ENCODE measurements at regions not wholly inside any gene's neighbourhood (a gene's known extent, or its start where the extent isn't known, plus 50 kb on each side); places are given as distances from the start of the nearest gene placed in this dataset.
"Not testable (repeated sequence)": the region's sequence is repeated elsewhere in the genome, so short reads cannot be mapped to it uniquely, and the experiment has no call there.

DNA sequence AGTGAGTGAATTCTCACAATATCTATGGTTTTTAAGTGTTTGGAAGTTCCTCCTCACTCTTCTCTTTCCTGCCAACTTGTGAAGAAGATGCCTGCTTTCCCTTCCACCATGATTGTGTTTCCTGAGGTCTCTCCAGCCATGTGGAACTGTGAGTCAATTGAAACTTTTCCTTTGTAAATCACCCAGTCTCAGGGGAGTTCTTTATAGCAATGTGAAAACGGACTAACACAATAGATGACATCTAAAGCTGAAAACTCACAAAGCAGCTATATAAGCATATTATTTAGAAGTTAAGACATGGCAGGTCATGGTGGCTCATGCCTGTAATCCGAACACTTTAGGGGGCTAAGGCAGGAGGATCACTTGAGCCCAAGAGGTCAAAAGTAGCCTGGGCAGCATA is 130.2 kb downstream of the ARRDC3 start:
- Histone ChIP-seq H3K4me1 (ENCODE audit: control insufficient read depth, insufficient read depth, low read length, poor library complexity, severe bottlenecking) (no peaks in the 10 kb centered on the region), H3K27me3 (ENCODE audit: control insufficient read depth, insufficient read depth, low read length) (no peaks in the 10 kb centered on the region), H3K9me3 (ENCODE audit: control insufficient read depth in 2 of 2, low read length in 2 of 2) (no peaks in the 10 kb centered on the region), H3K4me3 (ENCODE audit: low read depth, low read length) (no peak overlapping the region), H3K36me3 (ENCODE audit: control insufficient read depth, insufficient read depth, low read length) (no peaks in the 10 kb centered on the region), H3K27ac (ENCODE audit: insufficient read depth, low read length, poor library complexity, severe bottlenecking) (no peak overlapping the region)
- Mint-ChIP-seq H3K27ac (no peak overlapping the region), H3K9me3 (peaks cover 0 to 4% (median 0%) of the 10 kb centered on the region in 7 donors), H3K36me3 (no peaks in the 10 kb centered on the region), H3K4me1 (peaks cover 0 to 2% (median 0%) of the 10 kb centered on the region in 4 donors), H3K27me3 (peaks cover 13% of the 10 kb centered on the region), H3K4me3 (no peak overlapping the region)
- ATAC-seq (ENCODE audit: low read depth in 2 of 2): no peak
- DNase-seq: no peak

DNA sequence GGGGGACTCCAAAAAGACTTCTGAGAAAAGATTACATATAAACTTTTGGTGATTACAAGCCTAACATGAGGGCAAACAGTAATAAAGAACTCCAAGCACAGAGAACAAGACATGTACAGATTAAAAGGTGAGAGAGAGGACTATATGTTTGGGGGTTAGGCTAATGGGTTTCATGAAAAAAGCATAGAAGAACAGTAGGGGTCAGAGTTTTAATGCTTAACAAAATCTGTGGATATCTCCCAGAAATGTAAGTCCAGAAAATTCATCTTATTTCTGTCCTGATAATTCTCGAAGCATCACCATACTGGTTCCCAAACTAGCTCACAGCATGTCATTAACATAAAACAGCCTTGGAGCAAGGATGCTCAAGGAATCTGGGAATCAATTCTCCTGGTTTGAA is 137.2 kb downstream of the ARRDC3 start:
- Mint-ChIP-seq H3K36me3 (peaks cover 6% of the 10 kb centered on the region), H3K4me1 (peaks cover 0 to 5% (median 0%) of the 10 kb centered on the region in 4 donors), H3K9me3 (peaks cover 0 to 16% (median 7%) of the 10 kb centered on the region in 7 donors), H3K27me3 (peaks cover 4% of the 10 kb centered on the region), H3K4me3 (no peak overlapping the region), H3K27ac (no peak overlapping the region)
- Histone ChIP-seq H3K27me3 (ENCODE audit: control insufficient read depth, insufficient read depth, low read length) (no peaks in the 10 kb centered on the region), H3K27ac (ENCODE audit: insufficient read depth, low read length, poor library complexity, severe bottlenecking) (no peak overlapping the region), H3K4me3 (ENCODE audit: low read depth, low read length) (no peak overlapping the region), H3K9me3 (ENCODE audit: control insufficient read depth in 2 of 2, low read length in 2 of 2) (peaks cover 6 to 16% of the 10 kb centered on the region in 2 experiments), H3K4me1 (ENCODE audit: control insufficient read depth, insufficient read depth, low read length, poor library complexity, severe bottlenecking) (no peaks in the 10 kb centered on the region), H3K36me3 (ENCODE audit: control insufficient read depth, insufficient read depth, low read length) (no peaks in the 10 kb centered on the region)
- ATAC-seq (ENCODE audit: low read depth in 2 of 2) (no peak), DNase-seq (no peak)

GRCh38 chr5:91245074-91245452 is 138.1 kb downstream of the ARRDC3 start:
- H3K36me3 Mint-ChIP-seq: peaks cover 6% of the 10 kb centered on the region
- no peaks in the 10 kb centered on the region for H3K27me3 ChIP-seq (ENCODE audit: control insufficient read depth, insufficient read depth, low read length)
- peaks cover 0 to 13% (median 6%) of the 10 kb centered on the region in 7 donors for H3K9me3 Mint-ChIP-seq
- H3K9me3 ChIP-seq (ENCODE audit: control insufficient read depth in 2 of 2, low read length in 2 of 2): peaks cover 6 to 16% of the 10 kb centered on the region in 2 experiments
- DNase-seq (no peak), ATAC-seq (ENCODE audit: low read depth in 2 of 2) (no peak)
- H3K27ac Mint-ChIP-seq: no peak overlapping the region
- no peak overlapping the region for H3K4me3 ChIP-seq (ENCODE audit: low read depth, low read length)
- no peak overlapping the region for H3K4me3 Mint-ChIP-seq
- no peak overlapping the region for H3K27ac ChIP-seq (ENCODE audit: insufficient read depth, low read length, poor library complexity, severe bottlenecking)
- peaks cover 4% of the 10 kb centered on the region for H3K27me3 Mint-ChIP-seq
- H3K4me1 ChIP-seq (ENCODE audit: control insufficient read depth, insufficient read depth, low read length, poor library complexity, severe bottlenecking): no peaks in the 10 kb centered on the region
- no peaks in the 10 kb centered on the region for H3K36me3 ChIP-seq (ENCODE audit: control insufficient read depth, insufficient read depth, low read length)
- peaks cover 0 to 5% (median 0%) of the 10 kb centered on the region in 4 donors for H3K4me1 Mint-ChIP-seq

DNA sequence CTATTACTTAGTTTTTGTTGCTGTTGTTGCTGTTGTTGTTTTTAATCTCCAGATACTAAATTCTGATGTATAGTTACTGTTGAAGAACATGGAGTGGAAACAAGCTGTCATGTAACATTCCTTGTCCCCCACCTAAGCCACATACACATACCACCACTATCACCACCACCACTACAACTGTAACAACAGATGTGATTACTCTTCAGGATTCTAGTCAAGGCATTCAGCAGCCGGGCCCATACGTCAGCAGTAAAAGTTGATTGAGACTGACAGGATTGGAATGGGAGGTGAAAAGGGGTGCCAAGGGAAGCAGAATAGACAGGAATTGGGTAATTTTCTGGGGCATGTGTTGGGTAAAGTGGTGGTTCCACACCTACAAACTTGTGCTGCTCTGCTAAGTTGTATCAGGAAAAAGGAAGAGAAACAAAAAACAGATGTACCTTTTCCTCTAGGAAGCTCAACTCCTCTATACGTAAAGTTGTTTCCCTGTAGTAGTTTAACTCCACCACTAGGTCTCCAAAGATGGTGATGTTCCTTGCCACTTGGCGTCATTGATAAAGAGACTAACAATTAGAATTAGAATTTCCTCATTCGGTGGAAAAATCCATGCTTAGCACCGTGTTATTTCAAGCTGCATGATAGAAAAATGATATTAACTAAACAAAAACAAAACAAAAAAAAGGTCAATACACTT is 138.6 kb downstream of the ARRDC3 start:
- no peak overlapping the region for H3K27ac ChIP-seq (ENCODE audit: insufficient read depth, low read length, poor library complexity, severe bottlenecking)
- Mint-ChIP-seq H3K27me3 (peaks cover 4% of the 10 kb centered on the region), H3K27ac (no peak overlapping the region), H3K4me1 (peaks cover 0 to 5% (median 0%) of the 10 kb centered on the region in 4 donors), H3K9me3 (peaks cover 0 to 13% (median 4%) of the 10 kb centered on the region in 7 donors), H3K4me3 (no peak overlapping the region), H3K36me3 (peaks cover 6% of the 10 kb centered on the region)
- peaks cover 6 to 16% of the 10 kb centered on the region in 2 experiments for H3K9me3 ChIP-seq (ENCODE audit: control insufficient read depth in 2 of 2, low read length in 2 of 2)
- no peaks in the 10 kb centered on the region for H3K36me3 ChIP-seq (ENCODE audit: control insufficient read depth, insufficient read depth, low read length)
- no peak for DNase-seq
- no peaks in the 10 kb centered on the region for H3K4me1 ChIP-seq (ENCODE audit: control insufficient read depth, insufficient read depth, low read length, poor library complexity, severe bottlenecking)
- H3K27me3 ChIP-seq (ENCODE audit: control insufficient read depth, insufficient read depth, low read length): no peaks in the 10 kb centered on the region
- H3K4me3 ChIP-seq (ENCODE audit: low read depth, low read length): no peak overlapping the region
- no peak for ATAC-seq (ENCODE audit: low read depth in 2 of 2)

GRCh38 chr5:91243852-91244251 is 139.3 kb downstream of the ARRDC3 start:
- peaks cover 4% of the 10 kb centered on the region for H3K27me3 Mint-ChIP-seq
- ATAC-seq (ENCODE audit: low read depth in 2 of 2) (no peak), DNase-seq (no peak)
- Histone ChIP-seq H3K4me3 (ENCODE audit: low read depth, low read length) (no peak overlapping the region), H3K27me3 (ENCODE audit: control insufficient read depth, insufficient read depth, low read length) (no peaks in the 10 kb centered on the region), H3K9me3 (ENCODE audit: control insufficient read depth in 2 of 2, low read length in 2 of 2) (peaks cover 6 to 16% of the 10 kb centered on the region in 2 experiments), H3K27ac (ENCODE audit: insufficient read depth, low read length, poor library complexity, severe bottlenecking) (no peak overlapping the region), H3K36me3 (ENCODE audit: control insufficient read depth, insufficient read depth, low read length) (no peaks in the 10 kb centered on the region), H3K4me1 (ENCODE audit: control insufficient read depth, insufficient read depth, low read length, poor library complexity, severe bottlenecking) (no peaks in the 10 kb centered on the region)
- H3K27ac Mint-ChIP-seq: no peak overlapping the region
- peaks cover 0 to 13% (median 4%) of the 10 kb centered on the region in 7 donors for H3K9me3 Mint-ChIP-seq
- peaks cover 0 to 5% (median 0%) of the 10 kb centered on the region in 4 donors for H3K4me1 Mint-ChIP-seq
- no peak overlapping the region for H3K4me3 Mint-ChIP-seq
- peaks cover 6% of the 10 kb centered on the region for H3K36me3 Mint-ChIP-seq

DNA sequence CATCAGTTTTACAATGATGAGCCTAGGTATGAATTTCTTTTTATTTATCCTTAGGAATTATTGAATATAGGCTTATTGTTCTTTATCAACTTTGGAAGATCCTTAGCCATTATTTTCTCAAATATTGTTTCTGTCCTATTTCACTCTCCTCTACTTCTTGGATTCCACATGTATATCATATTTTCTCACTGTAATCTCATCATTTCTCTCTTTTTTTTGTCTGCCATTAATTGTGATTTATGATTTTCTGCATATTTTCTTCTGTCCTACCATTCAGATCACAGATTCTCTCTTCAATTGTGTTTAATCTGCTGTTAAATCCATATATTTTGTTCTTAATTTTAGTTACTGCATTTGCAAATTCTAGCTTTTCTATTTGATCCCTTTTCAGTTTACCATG is 139.8 kb downstream of the ARRDC3 start:
- peaks cover 4% of the 10 kb centered on the region for H3K27me3 Mint-ChIP-seq
- no peak overlapping the region for H3K27ac Mint-ChIP-seq
- H3K4me3 Mint-ChIP-seq: no peak overlapping the region
- no peak overlapping the region for H3K27ac ChIP-seq (ENCODE audit: insufficient read depth, low read length, poor library complexity, severe bottlenecking)
- DNase-seq: no peak
- H3K36me3 ChIP-seq (ENCODE audit: control insufficient read depth, insufficient read depth, low read length): no peaks in the 10 kb centered on the region
- no peaks in the 10 kb centered on the region for H3K27me3 ChIP-seq (ENCODE audit: control insufficient read depth, insufficient read depth, low read length)
- no peak for ATAC-seq (ENCODE audit: low read depth in 2 of 2)
- H3K9me3 Mint-ChIP-seq: peaks cover 0 to 13% (median 4%) of the 10 kb centered on the region in 7 donors
- H3K9me3 ChIP-seq (ENCODE audit: control insufficient read depth in 2 of 2, low read length in 2 of 2): peaks cover 6 to 16% of the 10 kb centered on the region in 2 experiments
- H3K4me1 Mint-ChIP-seq: peaks cover 0 to 5% (median 0%) of the 10 kb centered on the region in 4 donors
- H3K4me3 ChIP-seq (ENCODE audit: low read depth, low read length): no peak overlapping the region
- H3K36me3 Mint-ChIP-seq: peaks cover 6% of the 10 kb centered on the region
- H3K4me1 ChIP-seq (ENCODE audit: control insufficient read depth, insufficient read depth, low read length, poor library complexity, severe bottlenecking): no peaks in the 10 kb centered on the region

DNA sequence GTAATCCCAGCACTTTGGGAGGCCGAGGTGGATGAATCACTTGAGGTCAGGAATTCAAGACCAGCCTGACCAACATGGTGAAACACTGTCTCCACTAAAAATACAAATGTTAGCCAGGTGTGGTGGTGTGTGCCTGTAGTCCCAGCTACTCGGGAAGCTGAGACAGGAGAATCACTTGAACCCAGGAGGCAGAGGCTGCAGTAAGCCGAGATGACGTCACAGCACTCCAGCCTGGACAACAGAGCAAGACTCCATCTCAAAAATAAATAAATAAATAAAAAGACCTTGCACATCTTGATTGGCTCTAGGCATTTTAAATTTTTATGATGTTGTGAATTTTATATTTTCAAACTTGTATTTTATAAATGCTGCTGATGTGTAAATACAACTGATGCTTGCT is 141.7 kb downstream of the ARRDC3 start:
- not testable (repeated sequence) for H3K27ac ChIP-seq (ENCODE audit: insufficient read depth, low read length, poor library complexity, severe bottlenecking); H3K4me1 Mint-ChIP-seq; H3K27me3 Mint-ChIP-seq; H3K27me3 ChIP-seq (ENCODE audit: control insufficient read depth, insufficient read depth, low read length); DNase-seq; ATAC-seq (ENCODE audit: low read depth in 2 of 2); H3K27ac Mint-ChIP-seq; H3K36me3 ChIP-seq (ENCODE audit: control insufficient read depth, insufficient read depth, low read length); H3K4me1 ChIP-seq (ENCODE audit: control insufficient read depth, insufficient read depth, low read length, poor library complexity, severe bottlenecking); H3K4me3 ChIP-seq (ENCODE audit: low read depth, low read length); H3K4me3 Mint-ChIP-seq; H3K36me3 Mint-ChIP-seq
- peaks cover 6 to 16% of the 10 kb centered on the region in 2 experiments for H3K9me3 ChIP-seq (ENCODE audit: control insufficient read depth in 2 of 2, low read length in 2 of 2)
- H3K9me3 Mint-ChIP-seq: peaks cover 0 to 13% (median 4%) of the 10 kb centered on the region in 7 donors

DNA sequence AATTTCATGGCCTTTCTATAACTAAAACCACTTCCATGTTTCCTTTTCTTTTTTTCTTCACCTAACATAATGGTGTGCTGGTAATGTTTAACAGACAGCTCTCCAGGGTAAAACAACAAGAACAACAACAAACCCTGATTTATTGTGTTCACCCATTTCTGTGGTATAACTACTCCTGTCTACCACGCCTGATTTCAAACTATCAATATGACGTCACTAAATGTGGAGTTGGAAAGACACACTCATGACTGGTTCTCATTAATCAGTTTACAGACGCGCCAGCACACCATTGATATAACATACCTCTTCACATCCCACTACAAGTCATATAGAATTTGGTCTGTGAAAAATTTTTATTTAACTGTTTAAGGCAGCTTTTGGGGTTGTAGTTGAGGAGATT is 142.9 kb downstream of the ARRDC3 start:
- Mint-ChIP-seq H3K9me3 (peaks cover 1 to 13% (median 4%) of the 10 kb centered on the region in 7 donors), H3K27me3 (no peaks in the 10 kb centered on the region), H3K4me3 (no peak overlapping the region), H3K4me1 (peaks cover 0 to 5% (median 0%) of the 10 kb centered on the region in 4 donors), H3K27ac (no peak overlapping the region), H3K36me3 (peaks cover 6% of the 10 kb centered on the region)
- peaks cover 6 to 16% of the 10 kb centered on the region in 2 experiments for H3K9me3 ChIP-seq (ENCODE audit: control insufficient read depth in 2 of 2, low read length in 2 of 2)
- H3K4me3 ChIP-seq (ENCODE audit: low read depth, low read length): no peak overlapping the region
- no peak for ATAC-seq (ENCODE audit: low read depth in 2 of 2)
- no peaks in the 10 kb centered on the region for H3K36me3 ChIP-seq (ENCODE audit: control insufficient read depth, insufficient read depth, low read length)
- no peak overlapping the region for H3K27ac ChIP-seq (ENCODE audit: insufficient read depth, low read length, poor library complexity, severe bottlenecking)
- H3K27me3 ChIP-seq (ENCODE audit: control insufficient read depth, insufficient read depth, low read length): no peaks in the 10 kb centered on the region
- no peak for DNase-seq
- H3K4me1 ChIP-seq (ENCODE audit: control insufficient read depth, insufficient read depth, low read length, poor library complexity, severe bottlenecking): no peaks in the 10 kb centered on the region

Measured in CD4-positive, CD25-positive, alpha-beta regulatory T cell (primary cell).